NCI-H345 (cell line): ENCODE measurements at regions not wholly inside any gene's neighbourhood (a gene's known extent, or its start where the extent isn't known, plus 50 kb on each side); places are given as distances from the start of the nearest gene placed in this dataset.
A peak's percentile ranks its signal among the peaks of the same experiment; 100 is the strongest.
"Not testable (repeated sequence)": the region's sequence is repeated elsewhere in the genome, so short reads cannot be mapped to it uniquely, and the experiment has no call there.

Experiments
- DNase-seq: peaks from one replicate; lab custom pipeline; 2025; lab: John Stamatoyannopoulos, UW

DNA sequence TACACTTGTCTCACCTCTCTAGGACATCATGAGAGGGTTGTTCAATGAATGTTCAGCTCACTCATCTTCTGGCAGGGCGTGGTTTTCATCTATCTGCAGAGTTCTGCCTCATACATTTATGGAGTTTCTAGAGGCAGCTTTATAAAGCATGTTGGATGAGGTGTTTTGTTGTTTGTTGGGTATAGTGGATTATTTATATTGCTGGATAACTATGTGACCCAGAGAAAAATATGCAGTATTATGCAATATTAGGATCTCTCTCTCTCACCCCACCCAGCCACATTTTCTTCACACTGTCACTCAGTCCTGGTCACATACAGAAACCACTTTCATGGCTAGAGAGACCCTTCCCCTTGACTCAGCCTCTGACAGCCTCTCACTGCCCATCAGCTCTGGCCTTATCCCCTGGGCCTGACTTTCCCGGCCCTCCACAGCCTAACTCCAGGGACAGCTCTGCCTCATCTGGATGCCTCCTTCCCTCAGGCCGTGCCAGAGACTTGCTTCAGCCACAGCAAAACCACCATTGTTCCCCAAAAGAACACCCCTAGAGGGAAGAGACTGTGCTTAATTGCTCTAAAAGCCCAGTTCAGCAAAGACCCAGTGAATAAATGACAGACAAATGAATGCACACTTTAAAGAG lies 260.3 kb downstream of the MYCN start:
- DNase-seq: no peak

DNA sequence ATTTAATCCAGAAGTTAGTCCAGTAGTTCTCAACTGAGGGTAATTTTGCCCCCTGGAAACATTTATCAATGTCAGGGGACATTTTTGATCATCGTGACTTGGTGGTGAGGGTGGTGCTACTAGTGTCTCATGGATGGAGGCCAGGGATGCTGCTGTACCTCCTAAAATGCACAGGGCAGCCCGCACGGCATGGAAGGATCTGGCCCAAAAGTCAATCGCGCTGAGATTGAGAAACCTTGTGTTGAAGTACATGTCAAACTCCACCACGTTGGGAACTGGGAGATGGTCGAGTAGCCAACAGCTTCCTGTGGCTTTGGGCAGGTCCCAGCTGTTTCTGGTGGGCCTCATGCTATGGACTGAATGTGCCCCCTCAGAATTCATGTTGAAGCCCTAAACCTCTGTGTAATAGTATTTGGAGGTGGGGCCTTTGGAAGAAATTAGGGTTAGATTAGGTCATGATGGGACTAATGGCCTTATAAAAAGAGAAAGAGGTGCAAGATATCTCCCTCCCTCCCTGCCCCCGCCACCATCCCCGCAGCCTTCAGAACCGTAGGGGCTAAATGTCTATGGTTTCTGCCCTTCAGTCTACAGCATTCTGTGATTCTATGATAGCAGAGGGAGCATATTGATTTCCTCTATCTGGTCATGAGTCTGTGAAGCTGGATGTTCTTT lies 259.7 kb downstream of the MYCN start:
- no peak for DNase-seq

DNA sequence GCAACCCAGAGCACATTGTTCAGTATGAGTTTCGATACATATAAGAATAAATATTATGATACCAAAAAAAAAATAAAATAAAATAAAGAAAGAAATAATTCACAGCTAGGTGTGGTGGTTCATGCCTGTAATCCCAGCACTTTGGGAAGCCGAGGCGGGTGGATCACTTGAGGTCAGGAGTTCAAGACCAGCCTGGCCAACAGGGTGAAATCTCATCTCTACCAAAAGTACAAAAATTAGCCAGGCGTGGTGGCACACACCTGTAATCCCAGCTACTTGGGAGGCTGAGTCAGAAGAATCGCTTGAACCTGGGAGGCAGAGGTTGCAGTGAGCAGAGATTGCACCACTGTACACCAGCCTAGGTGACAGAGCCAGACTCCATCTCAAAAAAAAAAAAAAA lies 258.9 kb downstream of the MYCN start:
- not testable (repeated sequence) for DNase-seq

DNA sequence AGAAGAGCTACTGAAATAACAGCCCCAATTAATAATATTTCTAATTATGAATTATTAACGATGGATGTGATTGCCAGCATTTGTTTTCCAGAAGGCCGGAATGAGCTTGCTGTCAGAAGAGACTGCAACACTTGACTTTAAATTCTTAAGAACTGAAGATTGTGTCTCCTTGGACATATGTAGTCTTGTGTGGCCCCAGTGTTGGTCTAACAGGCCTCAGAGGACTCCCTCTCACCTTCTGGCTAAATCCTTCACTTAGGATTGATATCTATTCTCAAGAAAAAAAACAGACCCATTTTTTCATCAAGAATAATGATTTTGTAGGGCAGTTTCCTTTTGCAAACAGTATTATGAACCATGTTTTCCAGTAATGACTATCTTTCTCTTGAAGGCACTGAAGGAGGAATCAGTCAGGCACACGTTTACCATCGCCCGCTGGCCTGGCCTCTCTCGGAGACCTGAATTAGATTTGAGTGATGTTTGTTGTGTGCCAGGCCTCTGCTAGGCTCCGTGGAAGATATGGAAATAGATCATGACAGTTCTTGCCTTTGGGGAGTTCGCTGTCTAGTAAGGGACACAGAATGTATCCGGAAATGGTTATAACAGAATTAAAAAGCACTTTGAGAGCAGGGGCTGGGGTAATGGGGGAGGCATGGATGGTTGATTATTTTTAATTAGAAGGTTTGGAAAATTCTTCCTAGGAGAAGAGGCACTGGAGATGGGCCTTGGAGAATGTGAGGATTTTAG lies 258.0 kb downstream of the MYCN start:
- no peak for DNase-seq

DNA sequence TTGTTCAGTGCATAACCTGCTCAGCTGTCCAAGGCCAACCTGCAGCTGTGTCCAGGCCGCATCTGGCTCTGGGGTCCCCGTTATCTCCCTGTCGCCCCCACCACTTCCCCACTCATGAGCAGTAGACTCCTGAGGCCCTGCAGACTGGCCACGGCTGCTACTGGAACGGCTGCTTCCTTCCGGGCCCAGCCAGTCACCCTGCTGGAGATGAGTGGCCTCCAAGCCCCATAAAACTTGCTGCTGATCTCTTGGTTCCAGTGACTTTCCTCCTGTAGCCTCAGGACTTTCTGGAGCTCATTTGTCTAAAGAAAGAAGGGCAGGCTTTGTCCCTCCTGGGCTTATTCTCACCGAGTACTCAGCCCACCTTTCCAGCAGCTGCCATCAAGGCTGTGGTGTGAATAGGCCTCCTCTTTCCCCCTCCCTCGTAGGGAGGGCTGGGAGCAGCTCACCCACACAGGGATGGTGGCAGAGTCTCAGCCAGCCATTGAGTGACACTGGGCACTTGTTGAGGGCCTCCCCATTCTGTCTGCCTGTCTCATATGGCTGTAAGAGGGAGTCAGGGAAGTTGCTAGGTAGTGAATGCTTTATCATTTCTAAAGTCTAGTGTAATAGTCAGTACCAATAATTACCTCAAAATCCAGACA lies 257.3 kb downstream of the MYCN start:
- no peak for DNase-seq

DNA sequence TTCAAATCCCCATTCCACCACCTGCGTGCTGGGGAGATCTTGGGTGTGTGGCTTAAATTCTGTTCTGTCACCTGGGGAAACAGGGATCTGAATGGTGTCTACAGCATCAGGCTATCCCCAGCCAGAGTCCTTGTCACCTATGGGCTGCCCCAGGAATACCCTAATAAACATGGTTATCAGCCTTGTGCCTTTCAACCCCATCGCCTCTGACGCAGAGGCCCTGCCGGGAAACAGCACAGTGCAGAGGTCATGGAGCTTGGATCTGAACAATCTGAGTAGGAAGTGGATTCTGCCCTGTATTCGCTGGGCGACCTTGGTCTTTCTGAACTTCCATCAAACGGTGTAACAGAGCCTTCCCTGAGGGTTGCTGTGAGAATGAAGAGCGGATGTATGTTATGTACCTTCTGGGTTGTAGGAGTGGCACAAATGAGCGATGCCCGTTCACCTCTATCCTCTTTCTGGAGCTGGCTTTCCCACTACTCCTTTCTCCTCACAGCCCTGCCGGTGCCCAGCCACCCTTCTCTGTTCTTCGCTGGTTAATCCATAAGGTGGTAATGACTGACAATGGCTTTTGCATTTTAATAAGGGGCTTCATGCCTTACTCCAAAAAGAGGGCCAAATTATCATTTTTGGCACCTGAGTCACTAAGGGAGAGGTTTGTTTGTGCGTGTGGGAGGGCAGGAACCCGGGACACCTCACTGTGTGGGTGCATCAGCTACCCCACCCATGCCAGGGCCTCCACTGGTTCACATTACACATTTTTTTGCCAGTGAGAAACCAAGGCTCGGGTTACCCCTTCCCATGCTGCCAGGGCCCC lies 256.5 kb downstream of the MYCN start:
- DNase-seq: no peak

DNA sequence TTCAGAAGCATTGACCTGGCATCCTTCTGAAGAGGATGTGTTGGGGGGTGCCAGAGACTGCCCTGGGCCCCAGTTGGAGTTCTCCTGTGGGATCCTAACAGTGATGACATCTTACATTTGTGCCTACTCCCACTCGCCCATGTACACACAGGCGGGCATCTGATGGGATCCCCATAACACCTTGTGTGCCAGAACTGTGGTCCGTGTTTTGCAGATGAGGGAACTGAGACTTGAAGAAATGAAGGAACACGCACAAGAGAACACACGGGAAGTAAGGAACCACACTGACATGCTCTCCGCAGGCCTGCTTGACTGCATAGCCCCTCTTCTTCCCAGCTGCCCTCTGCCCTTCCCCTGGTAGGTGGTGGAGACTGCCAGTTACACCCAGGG lies 255.3 kb downstream of the MYCN start:
- DNase-seq: no peak

DNA sequence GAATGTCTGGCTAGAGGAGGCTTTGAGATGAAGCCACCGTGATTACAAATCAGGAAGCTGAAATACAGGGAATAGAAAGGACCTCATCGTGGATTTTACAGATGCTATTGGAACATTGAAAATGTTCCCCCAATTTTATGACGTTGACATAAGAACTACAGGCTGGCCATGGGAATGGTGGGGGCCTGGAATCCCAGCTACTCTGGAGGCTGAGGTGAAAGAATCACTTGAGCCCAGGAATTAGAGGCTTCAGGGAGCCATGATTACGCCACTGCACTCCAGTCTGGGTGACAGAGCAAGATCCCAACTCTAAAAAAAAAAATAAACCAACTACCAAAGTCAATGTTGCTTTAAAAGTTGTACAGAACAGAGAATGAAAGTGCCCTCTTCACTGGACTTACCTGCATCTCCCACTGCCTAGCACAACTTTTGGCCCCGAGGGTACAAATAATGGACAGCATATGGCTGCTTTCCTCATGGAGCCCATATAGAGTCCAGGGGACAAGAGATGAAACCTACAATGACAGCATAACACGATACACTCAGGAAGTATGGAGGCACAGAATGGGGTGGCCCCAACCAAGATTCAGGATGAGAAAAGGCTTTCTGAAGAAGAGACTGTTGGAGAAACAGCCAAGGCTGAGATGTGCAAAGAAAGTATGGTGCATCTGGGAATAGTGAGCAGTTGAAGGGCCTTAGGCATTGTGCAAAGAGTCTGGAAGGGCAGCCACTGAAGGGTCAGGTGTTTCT lies 254.8 kb downstream of the MYCN start:
- DNase-seq: no peak

DNA sequence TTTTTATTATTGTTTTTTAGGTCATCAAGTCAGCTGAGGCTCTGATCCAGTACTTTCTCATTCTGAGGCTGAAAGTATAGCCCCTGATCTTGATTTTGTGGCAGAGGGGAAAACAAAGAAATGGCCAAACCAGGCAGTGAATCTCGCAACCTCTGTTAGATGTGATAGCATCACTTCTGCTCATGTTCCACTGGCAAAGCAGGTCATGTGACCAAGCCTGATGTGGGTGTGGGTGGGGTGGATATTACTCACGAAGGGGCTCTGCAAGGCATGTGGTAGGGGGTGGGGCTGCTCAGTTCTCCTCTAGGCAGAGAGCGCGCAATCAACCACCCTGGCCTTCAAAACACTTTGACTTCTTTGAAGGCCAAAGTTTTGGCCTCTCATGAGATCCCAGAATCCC lies 254.2 kb downstream of the MYCN start:
- DNase-seq: no peak

DNA sequence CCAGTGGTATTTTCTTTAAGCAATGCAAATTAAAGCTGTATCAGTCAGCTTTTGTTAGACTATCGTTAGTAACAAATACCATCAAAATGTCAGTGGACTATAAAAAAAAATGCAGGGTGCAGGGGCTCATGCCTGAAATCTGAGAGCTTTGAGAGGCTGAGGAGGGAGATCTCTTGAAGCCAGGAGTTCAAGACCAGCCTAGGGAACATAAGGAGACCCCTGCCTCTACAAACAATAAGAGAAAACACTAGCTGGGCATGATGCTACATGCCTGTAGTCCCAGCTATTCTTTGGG lies 253.7 kb downstream of the MYCN start:
- no peak for DNase-seq

DNA sequence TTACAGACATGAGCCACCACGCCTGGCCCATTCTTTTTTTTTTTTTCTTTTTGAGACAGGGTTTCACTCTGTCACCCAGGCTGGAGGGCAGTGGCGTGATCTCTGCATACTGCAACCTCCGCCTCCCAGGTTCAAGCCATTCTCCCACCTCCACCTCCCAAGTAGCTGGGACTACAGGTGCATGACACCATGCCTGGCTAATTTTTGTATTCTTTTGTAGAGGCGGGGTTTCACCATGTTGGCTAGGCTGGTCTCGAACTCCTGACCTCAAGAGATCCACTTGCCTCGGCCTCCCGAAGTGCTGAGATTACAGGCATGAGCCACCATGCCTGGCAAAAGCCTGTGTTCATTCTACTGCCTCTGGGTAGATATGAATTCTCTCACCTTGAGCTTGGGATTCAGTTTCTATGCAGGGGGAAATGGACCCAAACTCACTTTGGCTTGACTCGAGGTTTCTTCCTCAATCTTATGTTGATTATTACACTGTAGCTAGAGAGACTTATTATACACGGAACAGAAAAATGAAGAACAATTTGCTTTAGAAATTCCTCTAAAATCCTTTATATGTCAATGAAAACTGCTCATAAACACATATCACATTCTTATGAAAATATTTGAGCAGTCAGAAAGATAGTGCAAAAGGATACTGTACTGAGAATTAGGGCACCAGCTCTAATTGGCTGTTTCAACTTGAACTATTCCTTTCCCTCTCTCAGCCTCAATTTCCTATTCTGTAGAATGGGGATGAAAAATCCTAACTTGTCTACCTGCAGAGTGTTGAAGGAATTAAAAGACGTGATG lies 252.3 kb downstream of the MYCN start:
- DNase-seq: no peak

DNA sequence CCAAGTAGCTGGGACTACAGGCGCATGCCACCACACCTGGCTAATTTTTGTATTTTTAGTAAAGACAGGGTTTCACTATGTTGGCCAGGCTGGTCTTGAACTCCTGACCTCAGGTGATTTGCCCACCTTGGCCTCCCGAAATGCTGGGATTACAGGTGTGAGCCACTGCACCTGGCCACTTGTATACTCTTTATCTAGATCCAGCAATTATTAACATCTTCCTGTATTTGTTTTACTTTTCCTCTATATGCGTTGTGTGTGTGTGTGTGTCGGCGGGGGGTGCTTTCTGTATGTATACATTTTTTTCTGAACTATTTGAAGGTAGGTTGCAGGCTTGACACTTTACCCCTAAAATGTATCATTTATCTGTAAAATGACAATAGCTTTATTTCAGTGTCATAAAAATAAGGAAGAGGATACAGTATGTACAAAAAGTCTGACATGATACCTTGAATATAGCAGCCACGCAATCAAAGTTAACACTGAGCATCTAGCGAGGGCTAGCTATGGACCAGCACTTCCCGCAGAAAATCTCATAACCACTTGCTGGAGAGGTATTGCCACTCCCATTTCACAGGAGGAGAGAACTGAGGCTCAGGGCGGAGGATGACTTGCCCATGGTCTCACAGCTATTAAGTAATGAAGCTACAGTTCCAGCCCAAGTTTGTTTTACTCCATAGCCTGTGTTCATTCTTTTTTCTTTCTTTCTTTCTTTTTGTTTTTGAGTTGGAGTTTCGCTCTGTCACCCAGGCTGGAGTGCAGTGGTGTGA lies 251.3 kb downstream of the MYCN start:
- DNase-seq: no peak

DNA sequence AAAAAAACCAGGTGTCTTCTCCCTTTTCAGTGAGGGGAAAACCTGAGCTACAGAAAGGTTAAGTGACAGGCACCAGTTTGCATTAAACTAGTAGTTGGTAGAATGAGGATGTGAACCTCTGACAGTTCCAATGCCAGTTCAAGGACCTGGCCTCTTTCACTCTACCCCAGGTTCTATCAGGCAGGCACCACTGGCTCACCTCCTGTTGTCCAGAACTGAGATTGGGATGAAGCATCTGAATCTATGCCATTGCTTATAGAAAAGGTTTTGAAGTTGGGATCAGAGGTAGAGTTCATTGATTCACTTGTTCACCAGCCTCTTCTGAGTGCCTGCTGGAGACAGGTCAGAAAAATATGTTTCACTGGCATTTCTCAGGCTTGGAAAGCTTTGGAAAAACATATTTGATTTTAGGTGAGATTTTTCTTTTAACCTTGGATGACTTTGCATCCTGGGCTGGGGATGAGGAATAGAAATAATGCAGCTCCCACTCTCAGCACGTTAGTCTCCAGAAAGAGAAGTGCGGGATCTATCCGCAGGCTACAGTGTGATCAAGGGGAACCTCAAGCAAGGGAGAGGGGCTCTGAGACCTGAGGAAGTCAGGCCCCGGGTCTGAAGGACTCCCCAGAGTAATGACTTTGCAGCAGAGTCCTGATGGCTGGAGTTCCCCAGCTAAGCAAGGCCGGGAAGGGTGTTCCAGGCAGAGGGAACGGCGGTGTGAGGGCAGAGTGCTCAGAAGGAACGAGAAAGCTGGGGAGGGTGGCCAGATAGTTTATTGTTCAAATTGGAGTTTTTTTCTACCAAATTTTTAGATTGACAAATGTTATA lies 250.3 kb downstream of the MYCN start:
- DNase-seq: no peak

DNA sequence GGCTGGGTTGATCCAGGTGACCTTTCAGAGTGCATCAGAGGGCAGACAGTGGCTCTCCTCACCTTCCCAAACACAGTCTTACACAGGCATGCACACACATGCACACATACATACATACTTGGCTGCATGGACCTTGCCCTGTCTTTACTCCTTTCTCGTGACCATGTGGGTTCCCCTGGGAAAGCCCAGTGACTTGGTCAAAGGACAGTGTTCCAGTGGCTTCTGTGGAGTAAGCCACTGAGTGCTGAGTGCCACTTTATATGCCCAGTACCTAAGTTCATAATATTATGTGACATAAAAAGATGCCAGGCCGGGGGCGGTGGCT lies 249.4 kb downstream of the MYCN start:
- DNase-seq: no peak

DNA sequence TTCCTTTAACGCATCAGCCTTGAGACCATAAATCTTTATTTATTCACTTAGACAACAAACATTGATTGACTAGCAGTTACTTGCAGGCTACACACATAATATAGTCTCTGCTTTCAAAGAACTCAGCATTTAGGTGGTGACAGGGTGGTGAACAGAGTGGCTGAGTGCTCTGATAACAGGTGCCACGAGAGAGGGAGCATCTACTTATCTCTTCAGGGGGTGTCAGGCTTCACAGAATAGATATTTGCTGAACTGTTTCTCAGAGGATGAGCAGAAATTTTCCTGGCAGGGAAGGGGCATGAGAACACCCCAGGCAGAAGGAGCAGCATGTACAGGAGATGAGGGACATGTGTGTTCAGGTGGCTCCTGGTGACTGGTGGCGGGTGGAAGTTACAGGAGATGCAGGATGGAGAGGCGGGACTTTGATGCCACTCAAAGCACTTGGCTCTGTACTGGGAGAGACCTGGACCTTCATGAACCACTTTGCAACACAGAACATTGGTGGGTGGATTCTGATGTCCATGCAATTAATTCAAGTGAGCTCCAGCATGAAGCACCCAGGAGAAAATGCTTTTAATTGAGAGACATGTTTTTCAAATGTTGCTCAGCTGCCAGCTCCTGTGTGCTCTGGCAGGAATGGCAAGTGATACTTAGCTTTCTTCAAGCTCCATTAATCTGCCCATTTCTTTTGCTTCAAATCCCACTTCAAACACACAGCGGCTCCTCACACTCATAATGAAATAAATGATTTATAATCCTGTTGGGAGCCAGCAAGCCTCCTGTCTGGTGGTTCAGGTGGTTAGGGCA lies 248.9 kb downstream of the MYCN start:
- DNase-seq: peak; percentile 82

DNA sequence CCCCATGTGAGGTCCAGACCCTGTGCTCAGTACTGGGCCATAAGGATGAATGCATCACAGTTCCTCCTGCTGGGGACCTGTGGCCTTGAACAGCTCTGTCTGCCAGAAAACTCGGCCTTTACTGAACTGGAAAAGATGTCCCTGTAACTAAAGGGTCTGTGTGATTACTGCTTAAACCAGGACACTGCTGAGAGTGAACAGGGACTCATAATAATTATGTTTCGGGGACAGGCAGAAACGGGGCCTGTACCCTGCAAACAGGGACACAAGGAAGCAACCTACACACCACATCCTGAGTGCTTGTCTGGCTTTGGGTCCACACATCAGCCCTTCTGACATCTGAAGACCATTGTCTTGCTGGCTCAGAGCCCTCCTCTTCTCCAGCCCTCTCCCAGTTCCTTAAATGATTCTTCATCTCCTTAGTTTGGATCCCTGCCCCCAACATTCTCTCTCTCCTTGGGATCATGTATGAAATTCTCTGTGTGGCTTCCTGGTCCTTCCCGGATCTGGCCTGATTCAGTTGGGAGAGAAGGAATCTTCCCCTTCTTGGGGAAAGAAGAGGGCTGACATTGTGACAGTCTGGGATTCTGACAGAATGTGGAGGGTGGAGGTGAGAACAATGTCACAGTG lies 248.0 kb downstream of the MYCN start:
- no peak for DNase-seq

DNA sequence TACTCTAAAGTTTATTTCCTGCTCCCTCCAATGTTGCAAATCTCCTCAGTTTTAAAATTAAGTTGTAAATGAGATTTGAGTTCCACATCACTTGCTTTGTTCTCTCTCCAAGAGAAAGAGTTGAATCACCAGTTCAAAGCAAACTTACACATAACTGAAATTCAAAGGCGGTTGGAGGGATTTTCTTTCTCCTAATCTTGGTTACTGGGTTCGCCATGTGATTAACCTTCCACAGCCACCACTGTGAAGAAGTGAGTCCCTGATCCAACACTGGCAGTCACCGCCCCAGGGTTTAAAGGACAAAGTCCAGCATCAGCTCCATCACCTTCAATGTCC lies 247.1 kb downstream of the MYCN start:
- no peak for DNase-seq
